Stimulated activated CD4-positive, alpha-beta T cell treated with anti-CD3 and anti-CD28 coated beads, Interleukin-12 subunit alpha, Interleukin-12 subunit beta, amount 100 ng/mL, for 48 hours (primary cell): ENCODE measurements at regions not wholly inside any gene's neighbourhood (a gene's known extent, or its start where the extent isn't known, plus 50 kb on each side); places are given as distances from the start of the nearest gene placed in this dataset.

ENCODE experiments used
- DNase-seq, 3 donors: peaks; one replicate each; pipeline ENCODE4 v3.0.0-alpha.2; 2020; ENCODE audit warnings: low read depth in 2 of 3, low spot score in 1 of 3

- no peak for DNase-seq
Measured at GRCh38 chr10:131660427-131660826, 240.4 kb upstream of the PPP2R2D start.

- DNase-seq, result no peak
Measured at GRCh38 chr10:131662851-131663250, 238.0 kb upstream of the PPP2R2D start.

- DNase-seq, result no peak
Measured at GRCh38 chr10:131663351-131663750, 237.5 kb upstream of the PPP2R2D start.

GRCh38 chr10:131666091-131666490 is 234.7 kb upstream of the PPP2R2D start:
- DNase-seq, result no peak

- DNase-seq, result no peak
Measured at GRCh38 chr10:131667047-131667446, 233.8 kb upstream of the PPP2R2D start.

GRCh38 chr10:131667561-131667960 is 233.2 kb upstream of the PPP2R2D start:
- DNase-seq, result no peak

- DNase-seq, result no peak
Measured at GRCh38 chr10:131668903-131669302, 231.9 kb upstream of the PPP2R2D start.

- no peak for DNase-seq
Measured at GRCh38 chr10:131669838-131670237, 231.0 kb upstream of the PPP2R2D start.

- no peak for DNase-seq
Measured at GRCh38 chr10:131670341-131670740, 230.5 kb upstream of the PPP2R2D start.

- no peak for DNase-seq
Measured at GRCh38 chr10:131673396-131673795, 227.4 kb upstream of the PPP2R2D start.

- no peak for DNase-seq
Measured at GRCh38 chr10:131674130-131674529, 226.7 kb upstream of the PPP2R2D start.

GRCh38 chr10:131675104-131675503 is 225.7 kb upstream of the PPP2R2D start:
- no peak for DNase-seq

GRCh38 chr10:131676046-131676799 is 224.6 kb upstream of the PPP2R2D start:
- no peak for DNase-seq

GRCh38 chr10:131676800-131677421 is 223.9 kb upstream of the PPP2R2D start:
- DNase-seq, result no peak

- no peak for DNase-seq
Measured at GRCh38 chr10:131677671-131678070, 223.1 kb upstream of the PPP2R2D start.

GRCh38 chr10:131678171-131678570 is 222.6 kb upstream of the PPP2R2D start:
- no peak for DNase-seq

GRCh38 chr10:131678613-131679012 is 222.2 kb upstream of the PPP2R2D start:
- DNase-seq, result no peak

GRCh38 chr10:131679926-131680325 is 220.9 kb upstream of the PPP2R2D start:
- no peak for DNase-seq

GRCh38 chr10:131681122-131681521 is 219.7 kb upstream of the PPP2R2D start:
- DNase-seq, result no peak

- no peak for DNase-seq
Measured at GRCh38 chr10:131681656-131682055, 219.2 kb upstream of the PPP2R2D start.

GRCh38 chr10:131682271-131682962 is 218.4 kb upstream of the PPP2R2D start:
- no peak for DNase-seq

GRCh38 chr10:131683281-131683861 is 217.4 kb upstream of the PPP2R2D start:
- no peak for DNase-seq
